Activated T-cell treated with anti-CD3 and anti-CD28 coated beads, Interleukin-2, amount 50 U/mL, for 4 hours (primary cell): ENCODE measurements at regions not wholly inside any gene's neighbourhood (a gene's known extent, or its start where the extent isn't known, plus 50 kb on each side); places are given as distances from the start of the nearest gene placed in this dataset.

Experiments used
- ATAC-seq, 2 donors: fragments of 200-7000 bp; cut with Tn5 transposase; one replicate each; pipeline ENCODE4 v1.10.0; 2021
- DNase-seq: peaks from one replicate; pipeline ENCODE4 v3.0.0-alpha.2; 2020
- H3K27me3 Mint-ChIP-seq: one replicate; pipeline ENCODE4 v1.8.0; 2021; ENCODE audit warnings: low read depth, mixed read lengths
- H3K36me3 Mint-ChIP-seq: one replicate; pipeline ENCODE4 v1.8.0; 2022; ENCODE audit warnings: mixed read lengths; ENCODE audit not compliant: insufficient read depth
- H3K4me1 Mint-ChIP-seq: one replicate; pipeline ENCODE4 v1.8.0; 2021; ENCODE audit warnings: low read depth, mixed read lengths
- H3K4me3 Mint-ChIP-seq: one replicate; pipeline ENCODE4 v1.8.0; 2021; ENCODE audit warnings: mild to moderate bottlenecking, moderate library complexity, mixed read lengths
- H3K9me3 Mint-ChIP-seq: one replicate; pipeline ENCODE4 v1.8.0; 2021; ENCODE audit warnings: mixed read lengths

- H3K36me3 Mint-ChIP-seq, result no peaks in the 10 kb centered on the region
- H3K4me3 Mint-ChIP-seq, result no peak overlapping the region
- no peak for DNase-seq
- ATAC-seq, result no peak
- H3K27me3 Mint-ChIP-seq, result no peaks in the 10 kb centered on the region
- H3K4me1 Mint-ChIP-seq, result no peaks in the 10 kb centered on the region
- peaks cover 7% of the 10 kb centered on the region for H3K9me3 Mint-ChIP-seq
Observed at GRCh38 chr4:66095065-66095464, 424.8 kb upstream of the EPHA5 start.

- peaks cover 7% of the 10 kb centered on the region for H3K9me3 Mint-ChIP-seq
- ATAC-seq (no peak), DNase-seq (no peak)
- no peaks in the 10 kb centered on the region for H3K27me3 Mint-ChIP-seq
- H3K36me3 Mint-ChIP-seq, result no peaks in the 10 kb centered on the region
- H3K4me3 Mint-ChIP-seq, result no peak overlapping the region
- no peaks in the 10 kb centered on the region for H3K4me1 Mint-ChIP-seq
Observed at GRCh38 chr4:66094070-66094469, 423.8 kb upstream of the EPHA5 start.

- no peaks in the 10 kb centered on the region for H3K4me1 Mint-ChIP-seq
- no peaks in the 10 kb centered on the region for H3K36me3 Mint-ChIP-seq
- DNase-seq (no peak), ATAC-seq (no peak)
- H3K4me3 Mint-ChIP-seq, result no peak overlapping the region
- no peaks in the 10 kb centered on the region for H3K27me3 Mint-ChIP-seq
- H3K9me3 Mint-ChIP-seq, result peaks cover 11% of the 10 kb centered on the region
Observed at GRCh38 chr4:66091786-66092185, 421.5 kb upstream of the EPHA5 start.

GRCh38 chr4:66073961-66074360, 403.7 kb upstream of the EPHA5 start:
- no peak overlapping the region for H3K4me3 Mint-ChIP-seq
- no peaks in the 10 kb centered on the region for H3K36me3 Mint-ChIP-seq
- no peaks in the 10 kb centered on the region for H3K27me3 Mint-ChIP-seq
- no peaks in the 10 kb centered on the region for H3K4me1 Mint-ChIP-seq
- no peak for DNase-seq
- H3K9me3 Mint-ChIP-seq, result peaks cover 16% of the 10 kb centered on the region
- no peak for ATAC-seq

GRCh38 chr4:66071911-66072310, 401.6 kb upstream of the EPHA5 start:
- no peaks in the 10 kb centered on the region for H3K27me3 Mint-ChIP-seq
- no peak overlapping the region for H3K4me3 Mint-ChIP-seq
- no peaks in the 10 kb centered on the region for H3K36me3 Mint-ChIP-seq
- no peaks in the 10 kb centered on the region for H3K4me1 Mint-ChIP-seq
- H3K9me3 Mint-ChIP-seq, result peaks cover 13% of the 10 kb centered on the region
- no peak for DNase-seq
- no peak for ATAC-seq

GRCh38 chr4:66062921-66063320, 392.6 kb upstream of the EPHA5 start:
- no peak for DNase-seq
- H3K4me3 Mint-ChIP-seq, result no peak overlapping the region
- ATAC-seq, result no peak
- peaks cover 12% of the 10 kb centered on the region for H3K9me3 Mint-ChIP-seq
- no peaks in the 10 kb centered on the region for H3K4me1 Mint-ChIP-seq
- no peaks in the 10 kb centered on the region for H3K36me3 Mint-ChIP-seq
- H3K27me3 Mint-ChIP-seq, result no peaks in the 10 kb centered on the region

GRCh38 chr4:66062044-66062443, 391.8 kb upstream of the EPHA5 start:
- Mint-ChIP-seq H3K4me3 (no peak overlapping the region), H3K9me3 (peaks cover 15% of the 10 kb centered on the region), H3K36me3 (no peaks in the 10 kb centered on the region), H3K4me1 (no peaks in the 10 kb centered on the region), H3K27me3 (no peaks in the 10 kb centered on the region)
- ATAC-seq (no peak), DNase-seq (no peak)

GRCh38 chr4:66059556-66059955, 389.3 kb upstream of the EPHA5 start:
- Mint-ChIP-seq H3K27me3 (no peaks in the 10 kb centered on the region), H3K4me1 (no peaks in the 10 kb centered on the region), H3K4me3 (no peak overlapping the region), H3K9me3 (peaks cover 26% of the 10 kb centered on the region), H3K36me3 (no peaks in the 10 kb centered on the region)
- no peak for DNase-seq
- ATAC-seq, result no peak

- Mint-ChIP-seq H3K27me3 (no peaks in the 10 kb centered on the region), H3K36me3 (no peaks in the 10 kb centered on the region), H3K9me3 (peaks cover 26% of the 10 kb centered on the region), H3K4me1 (no peaks in the 10 kb centered on the region), H3K4me3 (no peak overlapping the region)
- no peak for ATAC-seq
- no peak for DNase-seq
Observed at GRCh38 chr4:66059136-66059535, 388.8 kb upstream of the EPHA5 start.

GRCh38 chr4:66055999-66056398, 385.7 kb upstream of the EPHA5 start:
- DNase-seq (no peak), ATAC-seq (no peak)
- no peaks in the 10 kb centered on the region for H3K36me3 Mint-ChIP-seq
- H3K4me3 Mint-ChIP-seq, result no peak overlapping the region
- H3K9me3 Mint-ChIP-seq, result peaks cover 14% of the 10 kb centered on the region
- no peaks in the 10 kb centered on the region for H3K27me3 Mint-ChIP-seq
- H3K4me1 Mint-ChIP-seq, result no peaks in the 10 kb centered on the region

- ATAC-seq (no peak), DNase-seq (no peak)
- Mint-ChIP-seq H3K36me3 (no peaks in the 10 kb centered on the region), H3K4me1 (no peaks in the 10 kb centered on the region), H3K27me3 (no peaks in the 10 kb centered on the region), H3K9me3 (peaks cover 18% of the 10 kb centered on the region), H3K4me3 (no peak overlapping the region)
Observed at GRCh38 chr4:66052426-66052825, 382.1 kb upstream of the EPHA5 start.

GRCh38 chr4:66048861-66049260, 378.6 kb upstream of the EPHA5 start:
- Mint-ChIP-seq H3K4me3 (no peak overlapping the region), H3K36me3 (no peaks in the 10 kb centered on the region), H3K9me3 (peaks cover 10% of the 10 kb centered on the region), H3K27me3 (no peaks in the 10 kb centered on the region), H3K4me1 (no peaks in the 10 kb centered on the region)
- DNase-seq, result no peak
- ATAC-seq, result no peak

- no peaks in the 10 kb centered on the region for H3K27me3 Mint-ChIP-seq
- DNase-seq, result no peak
- H3K4me3 Mint-ChIP-seq, result no peak overlapping the region
- no peaks in the 10 kb centered on the region for H3K36me3 Mint-ChIP-seq
- no peaks in the 10 kb centered on the region for H3K4me1 Mint-ChIP-seq
- ATAC-seq, result no peak
- H3K9me3 Mint-ChIP-seq, result peaks cover 14% of the 10 kb centered on the region
Observed at GRCh38 chr4:66045913-66046312, 375.6 kb upstream of the EPHA5 start.

- no peak for DNase-seq
Observed at GRCh38 chr4:66035701-66036100, 365.4 kb upstream of the EPHA5 start.

GRCh38 chr4:66034671-66035070, 364.4 kb upstream of the EPHA5 start:
- Mint-ChIP-seq H3K27me3 (no peaks in the 10 kb centered on the region), H3K4me3 (no peak overlapping the region), H3K36me3 (no peaks in the 10 kb centered on the region), H3K9me3 (peaks cover 12% of the 10 kb centered on the region), H3K4me1 (no peaks in the 10 kb centered on the region)
- ATAC-seq (no peak), DNase-seq (no peak)

More at GRCh38 chr4:66035701-66036100, 365.4 kb upstream of the EPHA5 start:
- H3K4me3 Mint-ChIP-seq, result no peak overlapping the region
- H3K36me3 Mint-ChIP-seq, result no peaks in the 10 kb centered on the region
- H3K27me3 Mint-ChIP-seq, result no peaks in the 10 kb centered on the region
- no peaks in the 10 kb centered on the region for H3K4me1 Mint-ChIP-seq
- H3K9me3 Mint-ChIP-seq, result peaks cover 16% of the 10 kb centered on the region
- no peak for ATAC-seq

GRCh38 chr4:66034262-66034661, 364.0 kb upstream of the EPHA5 start:
- H3K4me3 Mint-ChIP-seq, result no peak overlapping the region
- no peaks in the 10 kb centered on the region for H3K36me3 Mint-ChIP-seq
- H3K27me3 Mint-ChIP-seq, result no peaks in the 10 kb centered on the region

More at GRCh38 chr4:66034262-66034661, 364.0 kb upstream of the EPHA5 start:
- Mint-ChIP-seq H3K4me1 (no peaks in the 10 kb centered on the region), H3K9me3 (peaks cover 12% of the 10 kb centered on the region)
- no peak for DNase-seq
- ATAC-seq, result no peak
